Gastroesophageal sphincter (tissue), 3 donors: ENCODE measurements at regions not wholly inside any gene's neighbourhood (a gene's known extent, or its start where the extent isn't known, plus 50 kb on each side); places are given as distances from the start of the nearest gene placed in this dataset.

ENCODE experiments used
- CTCF ChIP-seq, 4 experiments: fragments of 200-600 bp in 2 of 4; fragments of 450-650 bp in 2 of 4; sonication (generic) in 1 of 4; IDR thresholded peaks; one replicate each; pipeline ENCODE4 v1.5.1; 2017 to 2019; ENCODE audit warnings: antibody characterized with exemption in 4 of 4, mild to moderate bottlenecking in 2 of 4, moderate library complexity in 2 of 4
- EP300 ChIP-seq: sonication (generic); formaldehyde crosslinking; IDR thresholded peaks from one replicate; pipeline ENCODE4 v1.6.1; 2017; ENCODE audit warnings: antibody characterized with exemption, mild to moderate bottlenecking
- POLR2A ChIP-seq, 2 donors: fragments of 450-650 bp; IDR thresholded peaks; one replicate each; pipeline ENCODE4 v1.6.1; 2017; ENCODE audit warnings: antibody characterized with exemption in 2 of 2, mild to moderate bottlenecking in 2 of 2, moderate library complexity in 1 of 2
- POLR2AphosphoS5 ChIP-seq: sonication (generic); formaldehyde crosslinking; IDR thresholded peaks from one replicate; pipeline ENCODE4 v1.6.1; 2017; ENCODE audit warnings: antibody characterized with exemption

GRCh38 chr7:46557295-46557711 is 636.2 kb upstream of the IGFBP3 start:
- no peak for TF ChIP-seq CTCF (IDR thresholded peaks at IDR 0.05)
- TF ChIP-seq POLR2A (IDR thresholded peaks at IDR 0.05) = no peak
- TF ChIP-seq POLR2AphosphoS5 = peak; percentile 25
- no peak for TF ChIP-seq EP300
